OCI-LY7 (cell line): ENCODE measurements at regions not wholly inside any gene's neighbourhood (a gene's known extent, or its start where the extent isn't known, plus 50 kb on each side); places are given as distances from the start of the nearest gene placed in this dataset.

ENCODE experiments used
- BruUV-seq: library from RNA; stranded (reverse); fragments of 400-500 nt; replicated peaks from 2 replicates; lab custom pipeline; 2021; lab: Mats Ljungman, UMichigan
- CTCF ChIA-PET: fragments of 300-600 bp; sonication (Branson Sonifier 250); formaldehyde crosslinking; loops from one replicate; lab custom pipeline; 2022; ENCODE audit warnings: antibody characterized with exemption; ENCODE audit not compliant: unreplicated experiment; lab: Charles Lee
- POLR2A ChIA-PET: fragments of 300-600 bp; sonication (Branson Sonifier 250); formaldehyde crosslinking; loops from one replicate; lab custom pipeline; 2022; ENCODE audit warnings: antibody characterized with exemption; lab: Charles Lee
- DNase-seq: peaks from one replicate; pipeline ENCODE4 v3.0.0-alpha.2; 2015; ENCODE audit warnings: low spot score
- H2AFZ ChIP-seq: fragments of 200-600 bp; sonication (generic), shearing (Covaris generic); 2 replicates; pipeline ENCODE4 v1.6.1; 2014; ENCODE audit warnings: mild to moderate bottlenecking, antibody characterized with exemption, low read length, moderate library complexity
- H3K27ac ChIP-seq: fragments of 200-600 bp; sonication (generic); 2 replicates; pipeline ENCODE4 v1.5.1; 2014; ENCODE audit warnings: mixed run types, low read depth, mild to moderate bottlenecking, moderate library complexity, low read length, inconsistent platforms; ENCODE audit not compliant: poor library complexity, severe bottlenecking
- H3K36me3 ChIP-seq: fragments of 200-600 bp; sonication (generic); 2 replicates; pipeline ENCODE4 v1.6.1; 2014; ENCODE audit warnings: mild to moderate bottlenecking, antibody characterized with exemption, low read length, moderate library complexity, mixed read lengths; ENCODE audit not compliant: insufficient read depth
- H3K4me1 ChIP-seq: fragments of 200-600 bp; sonication (generic); 2 replicates; pipeline ENCODE4 v1.5.1; 2014; ENCODE audit warnings: mild to moderate bottlenecking, low read length; ENCODE audit not compliant: insufficient read depth, poor library complexity, severe bottlenecking
- H3K4me2 ChIP-seq: fragments of 200-600 bp; sonication (generic); 2 replicates; pipeline ENCODE4 v1.6.1; 2014; ENCODE audit warnings: mild to moderate bottlenecking, low read length
- H3K4me3 ChIP-seq: fragments of 200-600 bp; sonication (generic); 2 replicates; pipeline ENCODE4 v1.5.1; 2014; ENCODE audit warnings: mild to moderate bottlenecking, low read depth, low read length; ENCODE audit not compliant: poor library complexity, severe bottlenecking
- H3K79me2 ChIP-seq: fragments of 200-600 bp; sonication (generic); 2 replicates; pipeline ENCODE4 v1.6.1; 2016; ENCODE audit warnings: low read depth, mild to moderate bottlenecking, low read length, moderate library complexity, mixed read lengths; ENCODE audit not compliant: insufficient read depth
- H3K9me2 ChIP-seq: fragments of 200-600 bp; sonication (generic); 2 replicates; pipeline ENCODE4 v1.6.1; 2016; ENCODE audit warnings: mild to moderate bottlenecking, low read length, mixed read lengths; ENCODE audit not compliant: insufficient read depth
- H3K9me3 ChIP-seq: fragments of 200-600 bp; sonication (generic); 2 replicates; pipeline ENCODE4 v1.6.1; 2014; ENCODE audit warnings: mild to moderate bottlenecking, mixed run types, low read length, mixed read lengths
- H4K20me1 ChIP-seq: fragments of 200-600 bp; sonication (generic); 2 replicates; pipeline ENCODE4 v1.6.1; 2014; ENCODE audit warnings: mild to moderate bottlenecking, antibody characterized with exemption, low read length, moderate library complexity, mixed read lengths; ENCODE audit not compliant: insufficient read depth
- CTCF ChIP-seq: fragments of 200-600 bp; sonication (generic); conservative IDR thresholded peaks from 2 replicates; pipeline ENCODE4 v1.5.1; 2014; ENCODE audit warnings: mild to moderate bottlenecking, antibody characterized with exemption, low read length, moderate library complexity, mixed read lengths
- EZH2phosphoT487 ChIP-seq: fragments of 200-600 bp; sonication (generic); IDR thresholded peaks from 2 replicates; pipeline ENCODE4 v1.6.1; 2018; ENCODE audit warnings: low read depth, borderline replicate concordance, mild to moderate bottlenecking, mixed run types, antibody characterized with exemption, low read length, moderate library complexity, mixed read lengths
- intact Hi-C: fragments of 100-400 bp; cut with micrococcal nuclease; formaldehyde crosslinking; loops from one replicate; pipeline ENCODE4 v1.10.0; 2022; ENCODE audit not compliant: unreplicated experiment

DNA sequence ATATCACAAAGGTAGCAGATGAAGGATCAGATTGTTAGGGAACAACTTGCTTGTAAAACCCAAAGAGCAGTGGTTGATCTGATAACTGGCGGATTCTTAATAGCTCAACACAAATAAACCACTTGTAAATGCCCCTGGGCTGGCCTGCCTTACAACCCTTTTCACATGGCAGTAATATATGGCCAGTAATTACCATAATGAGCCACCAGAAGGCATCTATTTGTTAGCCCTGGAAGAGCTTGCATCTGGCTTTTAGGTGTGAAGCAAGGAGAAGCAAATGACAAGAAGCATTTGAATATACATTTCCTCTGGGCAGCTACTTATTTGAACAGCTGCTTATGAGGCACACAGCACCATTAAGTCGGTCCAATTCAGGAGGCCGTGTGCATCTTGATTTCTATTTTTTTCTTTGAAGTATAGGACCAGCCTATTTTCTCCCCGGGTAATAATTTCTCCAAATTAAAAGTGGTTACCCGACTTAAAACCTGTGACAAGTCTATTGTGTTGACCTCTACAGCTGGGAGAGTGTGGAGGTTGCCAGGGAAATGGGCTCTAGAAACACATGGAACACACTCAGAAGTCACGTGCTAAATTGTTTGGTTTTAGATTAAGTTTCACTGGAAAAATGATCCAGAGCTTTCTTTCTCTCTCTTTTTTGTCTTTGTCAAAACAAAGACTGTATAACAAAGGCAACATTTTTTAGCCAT, 113.4 kb downstream of the SEM1 start:
- no TSS peak for BruUV-seq
- ChIA-PET CTCF (no interaction called here), POLR2A (interaction anchor here (0.5 to 1.0 kb wide), 4 partner anchors 14 to 822 kb away, joined by 3 to 4 read pairs (median 4); no protein-coding TSS in a partner anchor)
- no peaks in the 10 kb centered on the region for H3K9me3 ChIP-seq
- H3K27ac ChIP-seq = no peak overlapping the region
- no peak overlapping the region for H3K4me2 ChIP-seq
- H3K4me3 ChIP-seq = no peak overlapping the region
- DNase-seq = no peak
- H3K9me2 ChIP-seq = no peaks in the 10 kb centered on the region
- H4K20me1 ChIP-seq = no peaks in the 10 kb centered on the region
- H2AFZ ChIP-seq = no peak overlapping the region
- TF ChIP-seq CTCF = no peak
- no peak for TF ChIP-seq EZH2phosphoT487
- no peaks in the 10 kb centered on the region for H3K36me3 ChIP-seq
- H3K79me2 ChIP-seq = no peaks in the 10 kb centered on the region
- H3K4me1 ChIP-seq = no peaks in the 10 kb centered on the region
- intact Hi-C loops = no loop called here

DNA sequence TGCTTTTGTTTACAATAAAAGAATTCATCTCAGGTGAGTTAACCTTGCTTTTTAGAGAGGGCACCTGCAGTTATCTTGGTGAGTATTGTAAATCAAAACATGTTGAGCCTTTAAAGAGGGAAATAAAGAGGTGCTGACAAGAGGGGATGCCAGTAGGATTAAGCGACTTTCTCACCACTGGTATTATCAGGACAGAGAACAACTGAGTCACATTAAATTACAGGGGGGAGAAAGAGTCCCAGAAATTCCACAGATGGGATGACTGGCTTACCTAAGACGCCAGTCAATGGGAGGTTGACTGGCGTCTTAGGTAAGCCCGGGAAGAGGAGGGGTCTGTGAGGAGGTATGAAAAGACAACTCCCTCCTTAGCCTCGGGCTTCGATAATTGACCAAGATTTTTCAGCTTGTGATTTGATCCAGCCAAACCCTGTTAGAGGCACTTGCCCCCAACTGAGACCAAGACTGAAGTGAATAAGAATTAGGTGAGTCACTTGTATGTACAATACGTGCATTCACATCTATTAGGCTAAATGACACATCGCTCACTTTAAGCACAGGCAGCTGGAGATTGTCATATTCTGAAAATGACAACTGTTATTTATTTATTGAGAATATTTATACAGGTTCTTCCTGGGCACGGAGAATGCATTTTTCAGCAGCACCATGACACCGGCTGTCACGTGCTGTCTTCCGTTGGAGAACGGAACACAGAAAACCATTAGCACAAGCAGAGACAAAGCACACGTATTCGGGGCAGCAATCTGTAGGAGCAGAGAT, 117.6 kb downstream of the SEM1 start:
- Histone ChIP-seq H3K9me2 (no peaks in the 10 kb centered on the region), H4K20me1 (no peaks in the 10 kb centered on the region), H3K4me2 (no peak overlapping the region), H3K36me3 (no peaks in the 10 kb centered on the region), H2AFZ (no peak overlapping the region), H3K9me3 (no peaks in the 10 kb centered on the region), H3K27ac (no peak overlapping the region), H3K4me3 (no peak overlapping the region), H3K79me2 (no peaks in the 10 kb centered on the region), H3K4me1 (no peaks in the 10 kb centered on the region)
- DNase-seq = no peak
- intact Hi-C loops = no loop called here
- ChIA-PET CTCF (no interaction called here), POLR2A (interaction anchor here (0.6 to 0.8 kb wide), 2 partner anchors 349 to 1770 kb away, joined by 4 read pairs; no protein-coding TSS in a partner anchor)
- BruUV-seq = no TSS peak
- TF ChIP-seq EZH2phosphoT487 (no peak), CTCF (no peak)
